ENCODE measurements at regions not wholly inside any gene's neighbourhood (a gene's known extent, or its start where the extent isn't known, plus 50 kb on each side); places are given as distances from the start of the nearest gene placed in this dataset.

DNA sequence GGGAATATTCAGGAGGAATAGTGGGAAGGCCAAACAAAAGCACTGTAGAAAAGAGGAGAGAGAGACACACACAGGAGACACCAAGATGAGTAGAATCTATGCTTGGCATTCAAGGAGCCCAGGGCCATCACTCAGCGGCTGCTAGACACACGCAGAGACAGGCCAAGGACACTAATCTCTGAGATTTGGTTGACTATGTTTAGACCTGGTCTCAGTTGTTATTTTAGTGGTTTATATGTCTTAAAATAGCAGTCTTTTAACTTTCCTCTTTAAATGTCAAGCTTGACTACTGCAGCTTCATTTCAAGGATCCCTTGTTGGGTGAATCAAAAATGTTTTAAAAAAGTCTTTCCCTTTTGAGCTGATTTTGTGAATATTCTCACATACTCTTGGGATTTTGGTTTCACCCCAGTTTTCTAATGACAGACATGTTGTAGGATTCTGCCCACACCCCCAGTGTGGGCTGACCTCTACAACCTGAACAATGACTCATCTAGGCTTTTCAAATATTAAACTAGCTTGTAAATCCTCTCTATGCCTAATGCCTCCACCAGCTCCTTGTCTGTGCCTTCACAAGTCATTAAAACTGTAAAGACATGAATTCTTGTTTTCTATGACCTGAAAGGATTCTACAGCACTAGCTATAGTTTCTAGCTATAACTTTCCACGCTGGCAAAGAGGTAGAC lies 142.7 kb upstream of the EXOC2 start:
- no peak for TF ChIP-seq POLR2A (IDR thresholded peaks at IDR 0.05)
- TF ChIP-seq, protein P1, sequence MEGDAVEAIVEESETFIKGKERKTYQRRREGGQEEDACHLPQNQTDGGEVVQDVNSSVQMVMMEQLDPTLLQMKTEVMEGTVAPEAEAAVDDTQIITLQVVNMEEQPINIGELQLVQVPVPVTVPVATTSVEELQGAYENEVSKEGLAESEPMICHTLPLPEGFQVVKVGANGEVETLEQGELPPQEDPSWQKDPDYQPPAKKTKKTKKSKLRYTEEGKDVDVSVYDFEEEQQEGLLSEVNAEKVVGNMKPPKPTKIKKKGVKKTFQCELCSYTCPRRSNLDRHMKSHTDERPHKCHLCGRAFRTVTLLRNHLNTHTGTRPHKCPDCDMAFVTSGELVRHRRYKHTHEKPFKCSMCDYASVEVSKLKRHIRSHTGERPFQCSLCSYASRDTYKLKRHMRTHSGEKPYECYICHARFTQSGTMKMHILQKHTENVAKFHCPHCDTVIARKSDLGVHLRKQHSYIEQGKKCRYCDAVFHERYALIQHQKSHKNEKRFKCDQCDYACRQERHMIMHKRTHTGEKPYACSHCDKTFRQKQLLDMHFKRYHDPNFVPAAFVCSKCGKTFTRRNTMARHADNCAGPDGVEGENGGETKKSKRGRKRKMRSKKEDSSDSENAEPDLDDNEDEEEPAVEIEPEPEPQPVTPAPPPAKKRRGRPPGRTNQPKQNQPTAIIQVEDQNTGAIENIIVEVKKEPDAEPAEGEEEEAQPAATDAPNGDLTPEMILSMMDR (IDR thresholded peaks at IDR 0.05), result no peak

Measured in ovary (tissue), 3 donors.